Body of pancreas (tissue), 4 donors: ENCODE measurements at regions not wholly inside any gene's neighbourhood (a gene's known extent, or its start where the extent isn't known, plus 50 kb on each side); places are given as distances from the start of the nearest gene placed in this dataset.

ENCODE experiments used
- ATAC-seq: fragments of 150-250 bp; one replicate; pipeline ENCODE4 v1.9.1; 2016
- DNase-seq, 4 donors: peaks; one replicate each; pipeline ENCODE4 v3.0.0-alpha.2; 2019
- H3K27ac ChIP-seq, 4 donors: fragments of 200-600 bp; sonication (generic); 1 replicate in 3 of 4; 2 replicates in 1 of 4; pipeline versions ENCODE4 v1.5.1 to v1.6.1; 2016 to 2019; ENCODE audit warnings: mild to moderate bottlenecking in 1 of 4, mixed read lengths in 1 of 4, moderate library complexity in 1 of 4
- H3K27me3 ChIP-seq, 2 donors: fragments of 200-600 bp; sonication (generic); one replicate each; pipeline ENCODE4 v1.6.0; 2016; ENCODE audit warnings: mild to moderate bottlenecking in 1 of 2
- H3K36me3 ChIP-seq, 2 donors: fragments of 200-600 bp; sonication (generic); replicated peaks in 1 of 2; 2 replicates each; pipeline ENCODE4 v1.5.1; 2016; ENCODE audit warnings: low read depth in 2 of 2; ENCODE audit not compliant: insufficient read depth in 1 of 2
- H3K4me1 ChIP-seq: fragments of 200-600 bp; sonication (generic); one replicate; pipeline ENCODE4 v1.6.0; 2016
- H3K4me3 ChIP-seq, 2 donors: fragments of 200-600 bp; sonication (generic); 1 replicate in 1 of 2; 2 replicates in 1 of 2; pipeline ENCODE4 v1.5.1; 2016 to 2019
- H3K9me3 ChIP-seq, 3 donors: fragments of 200-600 bp; sonication (generic); 1 replicate in 2 of 3; 2 replicates in 1 of 3; pipeline ENCODE4 v1.5.1; 2016
- POLR2A ChIP-seq, 3 donors: fragments of 450-650 bp; IDR thresholded peaks; one replicate each; pipeline ENCODE4 v1.6.1; 2016; ENCODE audit warnings: antibody characterized with exemption in 3 of 3, mild to moderate bottlenecking in 2 of 3
- WGBS, 2 donors: methylation state at CpG; one replicate each; pipeline ENCODE4 v1.1.5; 2017; 5-methylcytosine and 5-hydroxymethylcytosine counted together
- intact Hi-C: fragments of 100-400 bp; cut with DNase I; formaldehyde crosslinking; loops from one replicate; pipeline ENCODE4 v1.15.1; 2023
- TF ChIP-seq, protein P1 (sequence below), 7 experiments: fragments of 450-650 bp in 4 of 7; fragments of 200-600 bp in 3 of 7; sonication (generic) in 3 of 7; IDR thresholded peaks; one replicate each; pipeline ENCODE4 v1.5.1; 2016 to 2019; ENCODE audit warnings: antibody characterized with exemption in 7 of 7

DNA sequence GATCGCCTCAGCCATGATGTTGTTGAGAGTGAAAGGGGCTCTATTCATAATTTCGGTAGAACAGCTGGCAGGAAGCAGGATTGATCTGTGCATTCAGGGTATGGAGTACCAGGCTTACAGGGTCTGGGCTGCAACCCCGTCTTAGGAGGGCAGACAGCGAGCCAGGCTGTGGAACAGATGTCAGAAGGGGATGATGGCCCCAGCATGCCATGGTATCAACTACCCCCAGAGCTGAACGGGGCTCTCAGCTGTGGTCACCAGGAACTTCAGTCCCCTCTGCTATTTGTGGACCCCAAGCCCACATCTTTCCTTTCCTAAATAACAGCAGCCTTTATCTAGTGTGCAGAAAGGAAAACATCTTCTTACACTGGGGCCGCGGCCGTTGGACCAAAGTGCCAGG, 422.2 kb upstream of the SALL3 start:
- Histone ChIP-seq H3K27ac (no peak overlapping the region), H3K4me3 (no peak overlapping the region), H3K27me3 (no peaks in the 10 kb centered on the region), H3K9me3 (no peaks in the 10 kb centered on the region), H3K4me1 (no peaks in the 10 kb centered on the region), H3K36me3 (no peaks in the 10 kb centered on the region)
- WGBS, 2 donors = 80 to 83% methylated on average over 5 to 8 of the region's 8 CpGs
- ATAC-seq (no peak), DNase-seq (no peak)
- TF ChIP-seq, protein P1, sequence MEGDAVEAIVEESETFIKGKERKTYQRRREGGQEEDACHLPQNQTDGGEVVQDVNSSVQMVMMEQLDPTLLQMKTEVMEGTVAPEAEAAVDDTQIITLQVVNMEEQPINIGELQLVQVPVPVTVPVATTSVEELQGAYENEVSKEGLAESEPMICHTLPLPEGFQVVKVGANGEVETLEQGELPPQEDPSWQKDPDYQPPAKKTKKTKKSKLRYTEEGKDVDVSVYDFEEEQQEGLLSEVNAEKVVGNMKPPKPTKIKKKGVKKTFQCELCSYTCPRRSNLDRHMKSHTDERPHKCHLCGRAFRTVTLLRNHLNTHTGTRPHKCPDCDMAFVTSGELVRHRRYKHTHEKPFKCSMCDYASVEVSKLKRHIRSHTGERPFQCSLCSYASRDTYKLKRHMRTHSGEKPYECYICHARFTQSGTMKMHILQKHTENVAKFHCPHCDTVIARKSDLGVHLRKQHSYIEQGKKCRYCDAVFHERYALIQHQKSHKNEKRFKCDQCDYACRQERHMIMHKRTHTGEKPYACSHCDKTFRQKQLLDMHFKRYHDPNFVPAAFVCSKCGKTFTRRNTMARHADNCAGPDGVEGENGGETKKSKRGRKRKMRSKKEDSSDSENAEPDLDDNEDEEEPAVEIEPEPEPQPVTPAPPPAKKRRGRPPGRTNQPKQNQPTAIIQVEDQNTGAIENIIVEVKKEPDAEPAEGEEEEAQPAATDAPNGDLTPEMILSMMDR (IDR thresholded peaks at IDR 0.05) = no peak
- no peak for TF ChIP-seq POLR2A (IDR thresholded peaks at IDR 0.05)
- intact Hi-C loops = no loop called here

DNA sequence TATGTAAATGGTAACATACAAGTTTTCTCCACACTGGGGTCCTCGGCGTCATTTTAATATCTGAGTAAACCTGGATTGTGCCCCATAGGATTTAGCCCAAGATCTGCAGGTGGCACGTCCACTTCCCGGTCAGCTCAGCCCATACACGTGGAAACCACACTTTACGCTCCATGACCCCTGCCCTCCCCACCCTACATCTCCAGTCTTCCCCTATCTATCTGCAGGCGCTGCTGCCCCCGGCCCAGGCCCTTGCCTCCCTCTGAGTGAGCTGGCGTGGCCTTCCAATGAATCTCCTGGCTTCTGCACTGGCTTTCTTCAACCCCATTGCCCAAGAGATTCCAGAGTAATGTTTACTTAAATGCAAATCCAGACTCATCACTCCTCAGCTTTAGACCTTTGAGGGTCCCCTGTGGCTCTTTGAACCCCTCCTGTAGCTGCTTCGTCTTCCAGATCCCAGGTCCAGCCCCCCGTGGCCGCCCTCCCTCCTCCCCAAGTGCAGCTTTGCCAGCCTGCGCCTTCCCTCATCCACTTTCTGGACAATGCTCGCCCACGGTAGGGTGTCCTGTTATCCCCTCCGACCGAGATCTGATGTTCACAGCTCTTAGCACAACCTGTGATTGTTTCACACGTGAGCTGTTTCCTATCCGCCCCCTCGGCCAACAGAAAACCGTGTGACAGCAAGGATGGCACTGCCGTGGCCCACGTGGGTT, 421.4 kb upstream of the SALL3 start:
- DNase-seq (no peak), ATAC-seq (no peak)
- no peak overlapping the region for H3K27ac ChIP-seq
- H3K4me3 ChIP-seq = no peak overlapping the region
- H3K36me3 ChIP-seq = no peaks in the 10 kb centered on the region
- H3K9me3 ChIP-seq = no peaks in the 10 kb centered on the region
- intact Hi-C loops = no loop called here
- no peak for TF ChIP-seq POLR2A (IDR thresholded peaks at IDR 0.05)
- TF ChIP-seq, protein P1 (IDR thresholded peaks at IDR 0.05) = no peak
- no peaks in the 10 kb centered on the region for H3K4me1 ChIP-seq
- 70% methylated on average over 22 to 23 of the region's 23 CpGs for WGBS, 2 donors
- no peaks in the 10 kb centered on the region for H3K27me3 ChIP-seq

GRCh38 chr18:78558948-78559347, 420.7 kb upstream of the SALL3 start:
- WGBS, 2 donors = 53 to 86% methylated on average over 12 to 19 of the region's 19 CpGs
- no peaks in the 10 kb centered on the region for H3K9me3 ChIP-seq
- ATAC-seq (no peak), DNase-seq (no peak)
- H3K27me3 ChIP-seq = no peaks in the 10 kb centered on the region
- H3K36me3 ChIP-seq = no peaks in the 10 kb centered on the region
- no peaks in the 10 kb centered on the region for H3K4me1 ChIP-seq
- intact Hi-C loops = no loop called here
- no peak for TF ChIP-seq POLR2A (IDR thresholded peaks at IDR 0.05)
- TF ChIP-seq, protein P1 (IDR thresholded peaks at IDR 0.05) = no peak
- H3K4me3 ChIP-seq = no peak overlapping the region
- no peak overlapping the region for H3K27ac ChIP-seq

- TF ChIP-seq, protein P1 (IDR thresholded peaks at IDR 0.05) = no peak
- TF ChIP-seq POLR2A (IDR thresholded peaks at IDR 0.05) = no peak
- H3K4me1 ChIP-seq = no peaks in the 10 kb centered on the region
- H3K4me3 ChIP-seq = no peak overlapping the region
- intact Hi-C loops = no loop called here
- H3K36me3 ChIP-seq = no peaks in the 10 kb centered on the region
- DNase-seq = no peak
- H3K9me3 ChIP-seq = no peaks in the 10 kb centered on the region
- no peak overlapping the region for H3K27ac ChIP-seq
- WGBS, 2 donors = 76% methylated on average over 7 to 9 of the region's 9 CpGs
- ATAC-seq = no peak
- H3K27me3 ChIP-seq = no peaks in the 10 kb centered on the region
These were observed 420.0 kb upstream of the SALL3 start for GRCh38 chr18:78559584-78559983.
